GM21717 (cell line): ENCODE measurements at regions not wholly inside any gene's neighbourhood (a gene's known extent, or its start where the extent isn't known, plus 50 kb on each side); places are given as distances from the start of the nearest gene placed in this dataset.

Source experiments
- ATAC-seq: cut with Tn5 transposase; IDR thresholded peaks from one replicate; pipeline ENCODE4 v1.9.1; 2021; ENCODE audit warnings: mild to moderate bottlenecking, moderate library complexity; ENCODE audit not compliant: unreplicated experiment

- ATAC-seq = no peak
Measured at GRCh38 chr7:19623676-19624075, 85.2 kb downstream of the POLR1F start.

GRCh38 chr7:19621740-19622139 is 87.1 kb downstream of the POLR1F start:
- ATAC-seq = no peak

GRCh38 chr7:19620470-19620869 is 88.4 kb downstream of the POLR1F start:
- ATAC-seq = no peak

GRCh38 chr7:19619122-19619521 is 89.7 kb downstream of the POLR1F start:
- no peak for ATAC-seq

GRCh38 chr7:19617901-19618300 is 90.9 kb downstream of the POLR1F start:
- no peak for ATAC-seq

GRCh38 chr7:19610194-19610943 is 98.5 kb downstream of the POLR1F start:
- ATAC-seq = no peak

- ATAC-seq = no peak
Measured at GRCh38 chr7:19589446-19589845, 119.4 kb downstream of the POLR1F start.

GRCh38 chr7:19587291-19587690 is 121.5 kb downstream of the POLR1F start:
- no peak for ATAC-seq

GRCh38 chr7:19585761-19586160 is 123.1 kb downstream of the POLR1F start:
- no peak for ATAC-seq

GRCh38 chr7:19575909-19576557 is 132.8 kb downstream of the POLR1F start:
- ATAC-seq = no peak

- ATAC-seq = no peak
Measured at GRCh38 chr7:19574131-19574530, 134.7 kb downstream of the POLR1F start.

GRCh38 chr7:19572566-19572965 is 136.3 kb downstream of the POLR1F start:
- no peak for ATAC-seq

- ATAC-seq = no peak
Measured at GRCh38 chr7:19567011-19567410, 141.8 kb downstream of the POLR1F start.

- no peak for ATAC-seq
Measured at GRCh38 chr7:19565602-19566001, 143.2 kb downstream of the POLR1F start.

- no peak for ATAC-seq
Measured at GRCh38 chr7:19561121-19561805, 147.6 kb downstream of the POLR1F start.

GRCh38 chr7:19560111-19560883 is 148.5 kb downstream of the POLR1F start:
- no peak for ATAC-seq

GRCh38 chr7:19558527-19558926 is 150.3 kb downstream of the POLR1F start:
- ATAC-seq = no peak

GRCh38 chr7:19557726-19558465 is 150.9 kb downstream of the POLR1F start:
- ATAC-seq = no peak

- ATAC-seq = no peak
Measured at GRCh38 chr7:19554581-19554980, 154.3 kb downstream of the POLR1F start.

- peak; percentile 50 for ATAC-seq
Measured at GRCh38 chr7:19552576-19552975, 156.3 kb downstream of the POLR1F start.
